NOMO-1 treated with DMSO at 0.1 percent for 48 hours (cell line): ENCODE measurements at regions not wholly inside any gene's neighbourhood (a gene's known extent, or its start where the extent isn't known, plus 50 kb on each side); places are given as distances from the start of the nearest gene placed in this dataset.
"Not testable (repeated sequence)": the region's sequence is repeated elsewhere in the genome, so short reads cannot be mapped to it uniquely, and the experiment has no call there.

Experiments used
- DNase-seq: peaks from one replicate; lab custom pipeline; 2025; ENCODE audit not compliant: unreplicated experiment; lab: John Stamatoyannopoulos, UW

- not testable (repeated sequence) for DNase-seq
Observed at GRCh38 chr5:56665117-56665516, 150.2 kb upstream of the MAP3K1 start.

- no peak for DNase-seq
Observed at GRCh38 chr5:56664025-56664424, 151.3 kb upstream of the MAP3K1 start.

DNA sequence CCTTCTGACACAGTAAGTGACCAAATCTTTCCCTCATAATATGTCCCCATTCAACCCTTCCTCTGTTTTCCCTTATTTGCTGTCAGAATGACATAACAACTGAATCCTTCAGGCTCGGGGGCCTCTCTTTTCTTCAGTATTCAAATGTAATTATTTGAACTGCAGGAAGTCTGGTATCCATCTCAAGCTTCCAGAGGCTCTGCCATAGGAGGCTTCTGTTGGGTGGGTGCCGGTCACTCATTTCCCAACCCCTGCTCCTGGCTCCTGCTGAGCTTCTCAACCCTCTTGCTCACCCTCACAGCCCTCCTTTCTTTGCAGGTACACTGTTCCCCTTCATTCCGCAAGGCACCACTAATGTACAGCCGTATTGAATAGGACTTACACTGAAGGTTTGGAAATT, 151.8 kb upstream of the MAP3K1 start:
- no peak for DNase-seq

GRCh38 chr5:56662893-56663292, 152.5 kb upstream of the MAP3K1 start:
- no peak for DNase-seq

DNA sequence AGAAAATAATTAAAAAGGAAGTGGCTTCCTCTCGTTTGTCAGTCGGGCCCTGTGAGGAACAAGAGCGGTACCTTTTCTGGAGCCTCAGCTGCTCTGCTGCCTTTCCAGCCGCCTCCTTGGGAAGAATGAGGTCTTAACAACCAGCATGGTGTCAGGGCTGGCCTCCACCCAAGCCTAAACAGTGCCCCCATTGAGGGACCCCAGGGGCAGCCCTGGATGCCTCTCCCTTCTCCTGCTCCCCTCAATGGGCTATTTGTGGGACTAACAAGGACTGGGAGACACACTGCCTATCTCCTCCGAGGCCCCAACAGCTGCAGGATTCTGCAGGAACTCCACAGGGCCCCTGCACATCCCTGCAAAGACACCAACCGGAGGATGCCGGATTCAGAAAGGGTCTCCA, 155.4 kb upstream of the MAP3K1 start:
- no peak for DNase-seq

- no peak for DNase-seq
Observed at GRCh38 chr5:56658972-56659371, 156.4 kb upstream of the MAP3K1 start.

GRCh38 chr5:56656846-56657726, 158.3 kb upstream of the MAP3K1 start:
- DNase-seq: no peak

DNA sequence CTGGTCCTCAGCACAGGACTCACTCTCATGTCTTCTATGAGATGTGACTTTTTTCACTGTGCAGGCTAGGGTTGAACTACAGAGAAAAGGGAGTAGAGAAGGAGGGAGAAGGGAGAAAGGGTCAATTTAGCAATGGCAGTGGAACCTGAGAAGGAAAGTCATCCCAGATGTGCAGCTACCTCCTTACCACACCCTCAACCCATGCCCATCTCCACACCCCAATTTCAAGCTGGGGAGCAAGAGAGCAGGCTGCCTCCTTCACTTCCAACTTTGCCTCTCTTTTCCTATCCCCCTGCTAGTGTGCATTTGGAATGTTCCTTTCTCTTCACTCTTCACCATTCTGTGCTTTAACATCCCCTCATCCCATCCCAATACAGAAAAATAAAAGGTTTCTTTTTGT, 163.5 kb upstream of the MAP3K1 start:
- DNase-seq: no peak

- DNase-seq: no peak
Observed at GRCh38 chr5:56650386-56650785, 165.0 kb upstream of the MAP3K1 start.

- no peak for DNase-seq
Observed at GRCh38 chr5:56649569-56649968, 165.8 kb upstream of the MAP3K1 start.

- no peak for DNase-seq
Observed at GRCh38 chr5:56648460-56649034, 166.8 kb upstream of the MAP3K1 start.

- DNase-seq: peak; percentile 6
Observed at GRCh38 chr5:56647099-56647850, 168.1 kb upstream of the MAP3K1 start.

DNA sequence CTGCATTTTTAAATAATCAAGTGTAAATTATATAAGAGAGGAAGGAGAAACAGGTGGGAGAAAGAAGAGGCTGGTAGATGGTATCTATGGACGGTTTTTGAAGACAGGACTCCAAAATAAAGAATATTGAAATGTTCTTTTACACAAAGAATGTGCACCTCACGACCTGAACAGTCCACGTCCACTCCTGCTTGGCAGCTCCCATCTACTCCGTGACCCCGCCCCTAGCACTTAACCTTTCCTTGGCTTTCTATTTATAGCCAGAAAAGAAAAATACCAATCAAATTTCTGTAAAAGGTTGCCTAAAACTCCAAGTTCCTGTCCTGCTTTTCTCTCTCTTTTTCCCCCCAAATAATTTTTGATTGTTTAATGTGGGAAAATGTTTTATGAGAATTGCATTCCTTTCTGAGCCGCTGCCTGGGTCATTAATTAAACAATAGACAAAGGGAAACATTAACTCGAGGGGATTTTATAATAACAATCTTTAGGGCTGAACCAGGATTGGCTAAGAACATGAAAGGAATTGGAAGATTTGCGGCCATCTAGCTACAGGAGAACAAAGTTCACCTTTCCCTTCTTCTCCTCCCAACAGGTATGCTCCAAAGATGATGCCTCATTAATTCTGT, 173.6 kb upstream of the MAP3K1 start:
- no peak for DNase-seq

- peak; percentile 80 for DNase-seq
Observed at GRCh38 chr5:56640763-56641406, 174.5 kb upstream of the MAP3K1 start.

DNA sequence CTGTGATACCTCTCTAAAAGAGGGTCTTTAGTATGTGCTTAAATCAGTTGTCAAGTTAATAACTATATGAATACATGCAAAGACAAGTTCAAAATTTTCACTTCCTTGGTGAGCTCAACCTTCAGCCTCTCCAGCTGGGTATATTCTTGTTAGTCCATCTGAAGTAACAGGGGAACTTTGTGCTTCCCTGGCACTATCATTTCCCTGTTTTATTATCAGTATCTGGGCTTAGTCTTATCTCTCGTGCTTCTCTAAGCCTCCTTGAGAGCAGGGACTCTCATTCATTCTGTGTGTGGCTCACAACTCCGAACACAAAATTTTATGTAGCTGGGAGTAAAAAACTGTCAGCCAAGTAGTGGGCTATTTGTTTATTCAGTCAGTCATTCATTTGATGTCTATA, 175.9 kb upstream of the MAP3K1 start:
- no peak for DNase-seq

DNA sequence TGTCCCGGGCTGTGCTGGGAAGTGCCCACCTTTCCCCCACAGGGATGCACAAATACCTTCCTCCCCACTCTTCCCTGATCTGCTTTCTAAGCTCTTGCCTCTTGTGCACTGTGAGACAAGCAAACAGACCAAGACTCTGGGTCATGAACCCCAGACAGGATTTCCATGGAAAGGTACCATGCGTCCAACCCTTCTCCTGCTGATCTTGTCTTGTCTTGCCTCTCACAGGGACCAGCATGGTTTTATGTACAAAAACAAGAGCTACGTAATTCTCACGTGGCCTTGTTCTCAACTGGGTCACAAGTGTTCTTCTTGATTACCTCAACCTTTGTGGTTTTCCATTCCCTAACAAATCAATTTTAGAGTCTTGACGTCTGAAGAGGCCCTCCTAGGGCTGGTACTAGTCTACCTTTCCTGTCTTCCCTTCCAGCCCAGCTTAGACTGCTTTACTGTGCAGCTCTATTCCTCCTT, 176.5 kb upstream of the MAP3K1 start:
- DNase-seq: peak; percentile 6

DNA sequence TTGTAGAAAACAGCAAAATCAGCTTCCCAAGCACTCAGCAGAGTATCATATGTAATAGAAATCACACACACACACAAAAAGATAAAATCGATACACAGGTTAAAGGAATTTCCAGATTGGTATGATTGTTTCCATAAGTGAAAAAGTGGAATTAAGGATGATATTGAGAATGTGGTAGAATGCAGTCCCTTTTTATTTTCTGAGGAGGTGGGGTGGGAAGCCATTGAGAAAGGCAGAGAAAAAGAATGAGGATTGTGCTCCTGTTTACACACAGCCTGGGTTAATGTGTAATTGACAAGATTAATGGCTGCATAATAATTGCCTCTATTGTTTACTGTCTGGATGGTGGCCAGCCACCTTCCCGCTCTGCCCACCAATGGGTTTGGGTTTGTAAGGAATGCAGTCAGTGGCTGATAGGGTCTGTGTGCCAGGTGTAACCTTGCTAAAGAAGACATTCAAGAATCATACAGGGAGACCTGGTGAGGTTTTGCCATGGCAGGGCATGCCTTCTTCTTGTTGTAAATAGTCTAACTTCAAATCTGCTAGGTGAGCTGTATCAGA, 177.2 kb upstream of the MAP3K1 start:
- no peak for DNase-seq

- DNase-seq: no peak
Observed at GRCh38 chr5:56637321-56637920, 177.9 kb upstream of the MAP3K1 start.

GRCh38 chr5:56633950-56634349, 181.4 kb upstream of the MAP3K1 start:
- no peak for DNase-seq

DNA sequence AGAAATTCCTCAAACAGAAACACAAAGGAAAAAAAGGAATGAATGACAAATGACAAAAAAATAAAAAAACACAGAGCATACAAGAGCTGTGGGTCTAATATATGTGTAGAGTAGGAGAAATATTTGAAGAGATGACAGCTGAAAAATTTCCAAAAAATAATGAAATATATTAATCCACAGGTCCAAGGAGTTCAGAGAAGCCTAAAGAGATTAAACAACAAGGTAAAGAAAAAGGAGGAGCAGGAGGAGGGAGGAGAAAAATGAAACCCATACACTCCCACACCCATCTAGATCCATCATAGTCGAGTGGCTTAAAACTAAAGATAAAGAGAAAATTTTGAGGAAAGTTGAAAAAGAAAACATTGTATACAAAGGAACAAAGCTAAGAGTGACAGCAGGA, 182.4 kb upstream of the MAP3K1 start:
- DNase-seq: no peak
